HCT116 (cell line): ENCODE measurements at regions not wholly inside any gene's neighbourhood (a gene's known extent, or its start where the extent isn't known, plus 50 kb on each side); places are given as distances from the start of the nearest gene placed in this dataset.

Source experiments
- EZH2 ChIP-seq: fragments of 200-600 bp; sonication (generic); IDR thresholded peaks from 2 replicates; pipeline ENCODE4 v1.6.1; 2017; ENCODE audit warnings: antibody characterized with exemption, mixed run types
- EZH2phosphoT487 ChIP-seq: fragments of 200-600 bp; IDR thresholded peaks from 2 replicates; pipeline ENCODE4 v1.6.1; 2018; ENCODE audit warnings: antibody characterized with exemption, borderline replicate concordance
- FOSL1 ChIP-seq: IDR thresholded peaks from 2 replicates; pipeline ENCODE4 v1.6.1; 2012; ENCODE audit warnings: low read depth
- POLR2A ChIP-seq: IDR thresholded peaks from 2 replicates; pipeline ENCODE4 v1.7.0; 2011; ENCODE audit warnings: borderline replicate concordance; ENCODE audit not compliant: insufficient read depth, insufficient read length; ENCODE audit errors: extremely low read depth
- POLR2AphosphoS5 ChIP-seq: IDR thresholded peaks from 2 replicates; pipeline ENCODE4 v1.6.1; 2011; ENCODE audit warnings: mild to moderate bottlenecking, low read depth, low read length, moderate library complexity
- RAD21 ChIP-seq: IDR thresholded peaks from 2 replicates; pipeline ENCODE4 v1.6.1; 2012; ENCODE audit warnings: low read depth, mild to moderate bottlenecking
- SIN3A ChIP-seq: IDR thresholded peaks from 2 replicates; pipeline ENCODE4 v1.6.1; 2012; ENCODE audit warnings: low read depth
- SP1 ChIP-seq: IDR thresholded peaks from 2 replicates; pipeline ENCODE4 v1.6.1; 2012; ENCODE audit warnings: low read depth
- ZFX ChIP-seq: fragments of 450-650 bp; IDR thresholded peaks from 2 replicates; pipeline ENCODE4 v1.6.1; 2017
- TF ChIP-seq, protein P1 (sequence below), 3 experiments: fragments of 200-600 bp in 1 of 3; sonication (generic) in 1 of 3; IDR thresholded peaks in 2 of 3; conservative IDR thresholded peaks in 1 of 3; 2 replicates each; pipeline ENCODE4 v1.5.1; 2012 to 2017; ENCODE audit warnings: low read depth in 2 of 3, low read length in 2 of 3, antibody characterized with exemption in 1 of 3, borderline replicate concordance in 1 of 3, control low read depth in 1 of 3, mild to moderate bottlenecking in 1 of 3, mixed read lengths in 1 of 3, mixed run types in 1 of 3, moderate library complexity in 1 of 3; ENCODE audit not compliant: insufficient read depth in 1 of 3
- TF ChIP-seq, protein P2 (sequence below): IDR thresholded peaks from 2 replicates; pipeline ENCODE4 v1.6.1; 2012
- TF ChIP-seq, protein P3 (sequence below): IDR thresholded peaks from 2 replicates; pipeline ENCODE4 v1.6.1; 2011; ENCODE audit warnings: mild to moderate bottlenecking, low read length, moderate library complexity; ENCODE audit not compliant: insufficient replicate concordance; ENCODE audit errors: extremely low read depth

DNA sequence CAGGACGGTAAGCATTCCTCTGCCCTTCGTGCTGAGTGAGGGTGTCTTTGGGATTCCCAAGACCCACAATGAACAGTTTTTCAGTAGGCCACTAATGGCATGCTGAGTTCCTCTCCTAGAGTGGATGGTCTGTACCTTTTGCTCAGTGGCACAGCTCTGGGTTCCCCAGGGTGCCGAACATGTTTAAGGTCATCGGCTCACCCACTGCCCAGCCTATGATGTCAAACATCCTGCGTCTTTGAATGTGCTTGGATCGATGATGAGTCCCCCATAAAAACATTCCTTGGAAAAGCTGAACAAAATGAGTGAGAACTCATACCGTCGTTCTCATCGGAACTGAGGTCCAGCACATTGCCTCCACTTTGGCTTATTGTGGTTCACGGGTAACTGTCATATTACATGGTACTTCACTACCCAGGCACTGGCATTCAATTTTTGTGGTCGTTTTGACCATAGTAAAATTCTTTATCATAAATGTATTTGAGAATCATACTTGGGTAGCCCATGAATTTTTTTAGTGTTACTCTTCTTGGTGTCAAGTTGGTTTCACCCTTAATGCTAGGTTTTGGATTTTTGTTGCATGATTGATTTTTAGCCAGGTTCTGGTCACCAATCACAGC lies 118.2 kb downstream of the SNRPN start:
- TF ChIP-seq, protein P1, sequence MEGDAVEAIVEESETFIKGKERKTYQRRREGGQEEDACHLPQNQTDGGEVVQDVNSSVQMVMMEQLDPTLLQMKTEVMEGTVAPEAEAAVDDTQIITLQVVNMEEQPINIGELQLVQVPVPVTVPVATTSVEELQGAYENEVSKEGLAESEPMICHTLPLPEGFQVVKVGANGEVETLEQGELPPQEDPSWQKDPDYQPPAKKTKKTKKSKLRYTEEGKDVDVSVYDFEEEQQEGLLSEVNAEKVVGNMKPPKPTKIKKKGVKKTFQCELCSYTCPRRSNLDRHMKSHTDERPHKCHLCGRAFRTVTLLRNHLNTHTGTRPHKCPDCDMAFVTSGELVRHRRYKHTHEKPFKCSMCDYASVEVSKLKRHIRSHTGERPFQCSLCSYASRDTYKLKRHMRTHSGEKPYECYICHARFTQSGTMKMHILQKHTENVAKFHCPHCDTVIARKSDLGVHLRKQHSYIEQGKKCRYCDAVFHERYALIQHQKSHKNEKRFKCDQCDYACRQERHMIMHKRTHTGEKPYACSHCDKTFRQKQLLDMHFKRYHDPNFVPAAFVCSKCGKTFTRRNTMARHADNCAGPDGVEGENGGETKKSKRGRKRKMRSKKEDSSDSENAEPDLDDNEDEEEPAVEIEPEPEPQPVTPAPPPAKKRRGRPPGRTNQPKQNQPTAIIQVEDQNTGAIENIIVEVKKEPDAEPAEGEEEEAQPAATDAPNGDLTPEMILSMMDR (IDR thresholded peaks at IDR 0.05 in 2 of 3, conservative IDR thresholded peaks at IDR 0.05 in 1 of 3; ENCODE audit: borderline replicate concordance in 1 of 3, insufficient read depth in 1 of 3, low read depth in 2 of 3, low read length in 2 of 3) = no peak
- TF ChIP-seq POLR2A (no peak), SIN3A (no peak), RAD21 (no peak), EZH2 (no peak), FOSL1 (no peak), POLR2AphosphoS5 (no peak), EZH2phosphoT487 (no peak), SP1 (no peak), ZFX (no peak)
- TF ChIP-seq, protein P2, sequence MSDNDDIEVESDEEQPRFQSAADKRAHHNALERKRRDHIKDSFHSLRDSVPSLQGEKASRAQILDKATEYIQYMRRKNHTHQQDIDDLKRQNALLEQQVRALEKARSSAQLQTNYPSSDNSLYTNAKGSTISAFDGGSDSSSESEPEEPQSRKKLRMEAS = no peak
- TF ChIP-seq, protein P3, sequence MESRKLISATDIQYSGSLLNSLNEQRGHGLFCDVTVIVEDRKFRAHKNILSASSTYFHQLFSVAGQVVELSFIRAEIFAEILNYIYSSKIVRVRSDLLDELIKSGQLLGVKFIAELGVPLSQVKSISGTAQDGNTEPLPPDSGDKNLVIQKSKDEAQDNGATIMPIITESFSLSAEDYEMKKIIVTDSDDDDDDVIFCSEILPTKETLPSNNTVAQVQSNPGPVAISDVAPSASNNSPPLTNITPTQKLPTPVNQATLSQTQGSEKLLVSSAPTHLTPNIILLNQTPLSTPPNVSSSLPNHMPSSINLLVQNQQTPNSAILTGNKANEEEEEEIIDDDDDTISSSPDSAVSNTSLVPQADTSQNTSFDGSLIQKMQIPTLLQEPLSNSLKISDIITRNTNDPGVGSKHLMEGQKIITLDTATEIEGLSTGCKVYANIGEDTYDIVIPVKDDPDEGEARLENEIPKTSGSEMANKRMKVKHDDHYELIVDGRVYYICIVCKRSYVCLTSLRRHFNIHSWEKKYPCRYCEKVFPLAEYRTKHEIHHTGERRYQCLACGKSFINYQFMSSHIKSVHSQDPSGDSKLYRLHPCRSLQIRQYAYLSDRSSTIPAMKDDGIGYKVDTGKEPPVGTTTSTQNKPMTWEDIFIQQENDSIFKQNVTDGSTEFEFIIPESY = no peak
